Epithelial cell of esophagus (primary cell): ENCODE measurements at regions not wholly inside any gene's neighbourhood (a gene's known extent, or its start where the extent isn't known, plus 50 kb on each side); places are given as distances from the start of the nearest gene placed in this dataset.

Experiments used
- DNase-seq: peaks from one replicate; pipeline ENCODE4 v3.0.0; 2010; ENCODE audit warnings: low read depth
- H3K4me3 ChIP-seq: 2 replicates; pipeline ENCODE4 v1.5.1; 2011; ENCODE audit warnings: mild to moderate bottlenecking, low read length, control low read depth
- TF ChIP-seq, protein P1 (sequence below): IDR thresholded peaks from 2 replicates; pipeline ENCODE4 v1.5.1; 2011; ENCODE audit warnings: low read depth, mild to moderate bottlenecking, low read length, control low read depth, inconsistent platforms; ENCODE audit not compliant: insufficient read depth; ENCODE audit errors: missing control alignments

DNA sequence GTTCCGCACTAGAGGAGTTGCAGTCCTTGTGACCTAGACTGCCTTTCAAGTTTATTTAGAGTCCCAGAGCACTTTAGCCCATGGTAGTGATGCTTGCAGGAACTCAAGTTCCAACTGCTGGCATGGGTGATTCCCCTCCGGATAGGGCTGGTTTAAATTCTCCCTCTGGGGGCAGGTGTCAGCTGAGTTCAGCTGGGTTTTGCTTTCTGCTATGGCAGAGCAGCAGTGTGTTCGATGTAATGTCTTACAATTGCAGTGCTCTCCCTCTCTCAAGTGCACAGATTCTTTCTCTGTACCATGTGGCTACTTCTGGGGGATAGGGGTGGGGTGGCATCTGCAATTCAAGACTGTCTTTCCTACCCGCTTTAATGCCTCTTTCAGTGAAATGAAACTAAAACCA lies 164.8 kb upstream of the ZIC3 start:
- no peak overlapping the region for H3K4me3 ChIP-seq
- TF ChIP-seq, protein P1, sequence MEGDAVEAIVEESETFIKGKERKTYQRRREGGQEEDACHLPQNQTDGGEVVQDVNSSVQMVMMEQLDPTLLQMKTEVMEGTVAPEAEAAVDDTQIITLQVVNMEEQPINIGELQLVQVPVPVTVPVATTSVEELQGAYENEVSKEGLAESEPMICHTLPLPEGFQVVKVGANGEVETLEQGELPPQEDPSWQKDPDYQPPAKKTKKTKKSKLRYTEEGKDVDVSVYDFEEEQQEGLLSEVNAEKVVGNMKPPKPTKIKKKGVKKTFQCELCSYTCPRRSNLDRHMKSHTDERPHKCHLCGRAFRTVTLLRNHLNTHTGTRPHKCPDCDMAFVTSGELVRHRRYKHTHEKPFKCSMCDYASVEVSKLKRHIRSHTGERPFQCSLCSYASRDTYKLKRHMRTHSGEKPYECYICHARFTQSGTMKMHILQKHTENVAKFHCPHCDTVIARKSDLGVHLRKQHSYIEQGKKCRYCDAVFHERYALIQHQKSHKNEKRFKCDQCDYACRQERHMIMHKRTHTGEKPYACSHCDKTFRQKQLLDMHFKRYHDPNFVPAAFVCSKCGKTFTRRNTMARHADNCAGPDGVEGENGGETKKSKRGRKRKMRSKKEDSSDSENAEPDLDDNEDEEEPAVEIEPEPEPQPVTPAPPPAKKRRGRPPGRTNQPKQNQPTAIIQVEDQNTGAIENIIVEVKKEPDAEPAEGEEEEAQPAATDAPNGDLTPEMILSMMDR, result no peak
- no peak for DNase-seq

DNA sequence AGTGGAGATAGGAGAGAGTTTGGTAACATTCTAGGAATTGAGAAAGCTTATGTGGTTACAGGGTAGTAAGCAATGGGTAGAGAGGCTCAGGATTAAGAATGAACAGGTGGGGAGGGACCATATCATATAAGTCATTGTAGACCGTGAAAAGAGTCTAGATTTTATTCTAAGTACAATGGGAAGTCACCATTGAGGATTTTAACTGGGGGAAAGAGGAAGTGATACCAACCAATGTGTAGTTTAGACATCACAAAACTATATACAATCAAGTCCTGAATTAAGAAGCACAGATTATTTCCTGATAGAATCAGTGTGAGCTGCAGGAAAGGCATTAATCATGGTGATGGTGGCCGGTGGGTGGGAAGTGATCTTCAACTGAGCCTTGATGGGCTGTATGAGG lies 178.3 kb upstream of the ZIC3 start:
- no peak for DNase-seq
- no peak overlapping the region for H3K4me3 ChIP-seq
- TF ChIP-seq, protein P1, result no peak

DNA sequence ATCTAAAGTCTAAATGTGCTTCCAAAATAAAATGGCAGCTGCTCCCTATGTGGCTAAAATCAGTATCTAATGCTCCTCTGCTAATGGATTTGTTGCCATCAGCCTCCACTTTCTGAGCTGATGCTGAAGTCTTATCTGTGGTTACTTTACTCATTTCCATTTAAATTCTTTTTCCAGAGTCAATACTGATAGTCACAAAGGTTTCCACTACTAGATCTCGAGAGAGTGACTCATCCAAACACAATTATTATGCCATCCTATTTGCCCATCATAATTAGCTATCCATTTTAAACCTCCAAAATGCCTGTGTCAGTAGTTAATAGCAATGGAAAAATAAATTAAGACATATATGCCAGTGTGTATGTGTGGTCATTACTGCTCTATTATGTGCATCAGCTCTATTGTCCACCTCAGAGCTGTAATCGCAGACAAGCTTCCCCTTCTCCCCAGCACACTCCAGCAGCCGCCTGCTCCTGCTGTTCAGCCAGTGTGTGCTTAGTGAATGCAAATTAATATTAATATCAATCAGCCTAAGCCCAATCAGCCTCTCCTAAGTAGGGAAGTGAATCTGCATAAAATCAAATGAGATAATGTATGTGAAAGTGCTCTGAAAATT lies 199.8 kb upstream of the ZIC3 start:
- no peak for DNase-seq
- H3K4me3 ChIP-seq, result no peak overlapping the region
- TF ChIP-seq, protein P1, result no peak

DNA sequence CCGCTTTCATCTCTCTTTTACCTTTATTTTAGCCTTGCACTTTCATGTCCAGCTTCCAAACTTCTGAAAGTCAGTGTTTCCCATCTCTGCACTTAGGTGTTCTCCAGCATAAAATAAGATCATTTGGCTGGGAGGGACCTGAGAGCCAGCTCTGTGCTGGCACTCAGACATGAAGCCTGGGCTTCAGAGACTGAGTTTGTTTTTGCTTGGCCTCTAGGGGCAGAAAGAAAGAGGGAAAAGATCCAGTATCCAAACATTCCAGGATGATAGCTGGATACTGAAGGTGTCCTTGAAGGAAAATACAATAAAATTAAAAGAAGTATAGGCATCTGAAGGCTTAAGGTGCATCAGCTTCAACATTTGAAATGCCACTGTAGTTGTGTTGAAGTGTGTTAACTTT lies 202.4 kb upstream of the ZIC3 start:
- TF ChIP-seq, protein P1, result no peak
- no peak overlapping the region for H3K4me3 ChIP-seq
- DNase-seq, result no peak

DNA sequence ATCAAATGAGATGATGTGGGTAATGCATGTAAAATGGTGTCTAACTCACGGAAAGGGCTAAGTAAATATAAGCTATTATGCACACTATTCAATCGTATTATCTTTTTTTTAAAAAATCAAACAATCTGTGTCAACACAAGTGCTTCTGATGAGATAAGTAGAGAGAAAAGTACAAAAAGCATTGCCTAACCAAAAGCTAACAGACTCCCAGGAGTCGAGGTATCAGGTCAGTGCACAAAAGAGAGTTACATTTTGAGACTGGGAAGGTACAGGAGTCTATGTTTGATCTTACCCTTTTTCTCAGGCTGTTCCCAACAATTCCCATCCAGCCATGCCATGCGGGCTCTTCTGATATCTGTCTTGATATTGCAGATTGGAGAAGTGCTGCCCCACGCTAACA lies 203.3 kb upstream of the ZIC3 start:
- H3K4me3 ChIP-seq, result no peak overlapping the region
- no peak for DNase-seq
- TF ChIP-seq, protein P1, result no peak

DNA sequence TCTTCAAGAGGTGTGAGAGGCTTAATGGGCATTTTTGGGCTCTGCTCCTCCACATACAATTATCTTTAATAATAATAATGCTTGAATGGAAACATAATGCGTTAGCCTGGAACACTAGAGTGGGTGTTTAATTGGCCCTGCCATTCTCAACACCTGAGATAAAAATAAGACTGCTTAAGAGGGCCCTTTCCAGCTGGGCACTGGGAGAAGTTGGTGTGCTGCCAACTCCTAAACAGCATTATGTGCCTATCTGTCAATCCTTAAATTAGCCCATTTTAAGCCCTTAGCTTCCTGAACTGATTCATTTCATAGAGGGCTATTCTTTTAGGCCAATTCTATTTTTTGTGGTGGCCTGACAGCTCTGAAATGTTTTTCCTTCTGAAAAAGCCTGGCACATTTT lies 211.1 kb upstream of the ZIC3 start:
- no peak for DNase-seq
- no peak overlapping the region for H3K4me3 ChIP-seq
- TF ChIP-seq, protein P1, result no peak

DNA sequence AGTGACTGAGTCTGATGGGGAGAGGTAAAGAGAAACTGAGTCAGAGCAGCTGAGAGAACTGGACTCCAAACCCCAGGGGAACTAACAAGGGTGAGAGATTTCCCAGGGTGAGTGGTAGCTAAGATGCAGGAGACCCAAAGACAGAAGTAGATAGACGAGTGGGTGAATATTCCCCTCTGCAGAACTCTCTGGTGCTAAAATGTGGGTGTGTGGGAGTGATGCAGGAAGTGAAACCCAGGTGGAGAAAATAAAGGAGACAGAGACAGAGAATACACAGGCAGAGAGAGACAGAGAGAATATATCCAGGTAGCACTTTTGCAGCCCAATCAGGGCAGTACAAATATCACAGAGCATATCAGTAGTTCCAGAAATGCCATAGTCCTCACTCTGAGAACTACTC lies 212.5 kb upstream of the ZIC3 start:
- TF ChIP-seq, protein P1, result no peak
- no peak for DNase-seq
- H3K4me3 ChIP-seq, result no peak overlapping the region
